ENCODE measurements at regions not wholly inside any gene's neighbourhood (a gene's known extent, or its start where the extent isn't known, plus 50 kb on each side); places are given as distances from the start of the nearest gene placed in this dataset.
"Not testable (repeated sequence)": the region's sequence is repeated elsewhere in the genome, so short reads cannot be mapped to it uniquely, and the experiment has no call there.

- DNase-seq: no peak
These were observed 192.5 kb upstream of the SEMA3C start for GRCh38 chr7:81111358-81111757.

- no peak for DNase-seq
These were observed 191.8 kb upstream of the SEMA3C start for GRCh38 chr7:81110673-81111072.

GRCh38 chr7:81098213-81098612 lies 179.4 kb upstream of the SEMA3C start:
- no peak for DNase-seq

- no peak for DNase-seq
These were observed 176.1 kb upstream of the SEMA3C start for GRCh38 chr7:81094952-81095351.

GRCh38 chr7:81081616-81082015 lies 162.8 kb upstream of the SEMA3C start:
- no peak for DNase-seq

- DNase-seq: no peak
These were observed 161.7 kb upstream of the SEMA3C start for GRCh38 chr7:81080553-81080952.

GRCh38 chr7:81079746-81080145 lies 160.9 kb upstream of the SEMA3C start:
- no peak for DNase-seq

- no peak for DNase-seq
These were observed 156.3 kb upstream of the SEMA3C start for GRCh38 chr7:81075150-81075549.

- no peak for DNase-seq
These were observed 155.6 kb upstream of the SEMA3C start for GRCh38 chr7:81074406-81074805.

- DNase-seq: no peak
These were observed 155.0 kb upstream of the SEMA3C start for GRCh38 chr7:81073931-81074251.

GRCh38 chr7:81070956-81071355 lies 152.1 kb upstream of the SEMA3C start:
- DNase-seq: no peak

GRCh38 chr7:81066797-81067196 lies 147.9 kb upstream of the SEMA3C start:
- DNase-seq: no peak

GRCh38 chr7:81064426-81064825 lies 145.6 kb upstream of the SEMA3C start:
- DNase-seq: no peak

- DNase-seq: no peak
These were observed 143.9 kb upstream of the SEMA3C start for GRCh38 chr7:81062755-81063154.

- DNase-seq: not testable (repeated sequence)
These were observed 138.6 kb upstream of the SEMA3C start for GRCh38 chr7:81057469-81057868.

- no peak for DNase-seq
These were observed 134.8 kb upstream of the SEMA3C start for GRCh38 chr7:81053623-81054022.

- DNase-seq: no peak
These were observed 133.1 kb upstream of the SEMA3C start for GRCh38 chr7:81051811-81052413.

- no peak for DNase-seq
These were observed 126.7 kb upstream of the SEMA3C start for GRCh38 chr7:81045491-81046030.

- DNase-seq: not testable (repeated sequence)
These were observed 123.8 kb upstream of the SEMA3C start for GRCh38 chr7:81042646-81043045.

- DNase-seq: no peak
These were observed 121.6 kb upstream of the SEMA3C start for GRCh38 chr7:81040496-81040895.

GRCh38 chr7:81036871-81037270 lies 118.0 kb upstream of the SEMA3C start:
- no peak for DNase-seq

GRCh38 chr7:81036057-81036456 lies 117.2 kb upstream of the SEMA3C start:
- no peak for DNase-seq

- DNase-seq: no peak
These were observed 113.1 kb upstream of the SEMA3C start for GRCh38 chr7:81031996-81032395.

- DNase-seq: no peak
These were observed 112.4 kb upstream of the SEMA3C start for GRCh38 chr7:81031243-81031642.

- no peak for DNase-seq
These were observed 111.6 kb upstream of the SEMA3C start for GRCh38 chr7:81030472-81030871.

GRCh38 chr7:81029511-81029910 lies 110.7 kb upstream of the SEMA3C start:
- DNase-seq: no peak
